Heart right ventricle (tissue), 16 donors: ENCODE measurements at regions not wholly inside any gene's neighbourhood (a gene's known extent, or its start where the extent isn't known, plus 50 kb on each side); places are given as distances from the start of the nearest gene placed in this dataset.

Experiments
- ATAC-seq, 8 donors: fragments of 200-7000 bp; cut with Tn5 transposase; one replicate each; pipeline ENCODE4 v1.9.1; 2020; ENCODE audit warnings: mild to moderate bottlenecking in 8 of 8, moderate library complexity in 8 of 8, moderate number of reproducible peaks in 1 of 8
- DNase-seq, 2 donors: peaks; one replicate each; pipeline ENCODE4 v3.0.0-alpha.2; 2020
- H3K27ac ChIP-seq, 10 donors: fragments of 200-600 bp; sonication (generic) in 2 of 10; one replicate each; pipeline versions ENCODE4 v1.5.0 to v1.8.0; 2020 to 2022; ENCODE audit warnings: mild to moderate bottlenecking in 3 of 10
- H3K27me3 ChIP-seq, 7 donors: fragments of 200-600 bp; one replicate each; pipeline ENCODE4 v1.8.0; 2021 to 2022; ENCODE audit warnings: mild to moderate bottlenecking in 2 of 7
- H3K36me3 ChIP-seq, 9 donors: fragments of 200-600 bp; sonication (generic) in 1 of 9; one replicate each; pipeline versions ENCODE4 v1.5.0 to v1.8.0; 2020 to 2022; ENCODE audit warnings: mild to moderate bottlenecking in 2 of 9
- H3K4me1 ChIP-seq, 9 donors: fragments of 200-600 bp; sonication (generic) in 1 of 9; one replicate each; pipeline versions ENCODE4 v1.5.0 to v1.8.0; 2020 to 2022; ENCODE audit warnings: mild to moderate bottlenecking in 4 of 9
- H3K4me3 ChIP-seq, 10 donors: fragments of 200-600 bp; sonication (generic) in 2 of 10; one replicate each; pipeline versions ENCODE4 v1.5.0 to v1.8.0; 2020 to 2022; ENCODE audit warnings: mild to moderate bottlenecking in 7 of 10, moderate library complexity in 2 of 10
- H3K9me3 ChIP-seq, 11 donors: fragments of 200-600 bp in 10 of 11; sonication (generic) in 2 of 11; one replicate each; pipeline versions ENCODE4 v1.5.0 to v1.8.0; 2013 to 2022; ENCODE audit warnings: mild to moderate bottlenecking in 2 of 11, control low read depth in 1 of 11, moderate library complexity in 1 of 11
- CTCF ChIP-seq, 9 donors: fragments of 200-600 bp; sonication (generic) in 2 of 9; IDR thresholded peaks; one replicate each; pipeline versions ENCODE4 v1.5.0 to v1.8.0; 2021 to 2022; ENCODE audit warnings: antibody characterized with exemption in 9 of 9, mild to moderate bottlenecking in 5 of 9, moderate library complexity in 1 of 9
- WGBS, 2 donors: extraction: QIAGEN DNeasy Blood & Tissue Kit; methylation state at CpG; one replicate each; pipeline ENCODE4 v1.1.7; 2013; ENCODE audit warnings: inconsistent platforms in 1 of 2; 5-methylcytosine and 5-hydroxymethylcytosine counted together
- intact Hi-C, 10 donors: fragments of 100-400 bp; cut with DNase I; formaldehyde crosslinking; loops; one replicate each; pipeline versions ENCODE4 v1.11.1 to v1.14.2; 2022
- donor health status: Arrhythmogenic right ventricular cardiomyopathy.
- donor health status: ischemic (EF 13 %, LVEDD 7.1; RV severe dilation, severe dysfunction).
- donor health status: healthy with polysubstance abuse.
- donor health status: DM: no; HTN: yes; CAD: no.
- donor health status: DM: no; HTN: no; CAD: no.
- donor health status: ischemic (EF 25% LVEDD 6.9; RV normal size, moderate dysfunction).
- donor health status: ischemic (EF 25% LVEDD 5.7; RV mildly dilated, moderate dysfunction).
- donor health status: healthy.
- donor health status: DM: yes; HTN: yes; CAD: no.
- donor health status: Ischemic cardiomyopathy.
- donor health status: ischemic (EF 35%, LVEDD 5.7; RV mildly dilated, moderate dysfunction).
- donor health status: nonischemic (EF 11% LVEDD 7.7; RV severe dilation, severe dysfunction).
- donor health status: DM: yes; HTN: yes; CAD: no.
- donor health status: PGD.
- donor health status: ischemic (EF 29% LVEDD 5.4; RV normal size, mild dysfunction).
- donor health status: nonischemic (EF 23%, LVEDD 6.1; RV moderate dilation, normal function).

GRCh38 chr5:3276896-3277295 lies 318.7 kb upstream of the IRX1 start:
- no peaks in the 10 kb centered on the region for H3K36me3 ChIP-seq
- TF ChIP-seq CTCF (IDR thresholded peaks at IDR 0.05), result no peak
- ATAC-seq, result no peak
- DNase-seq, result no peak
- H3K27me3 ChIP-seq, result peaks cover 0 to 21% (median 13%) of the 10 kb centered on the region in 7 donors
- no peaks in the 10 kb centered on the region for H3K9me3 ChIP-seq
- no peak overlapping the region for H3K27ac ChIP-seq
- 52 to 65% methylated on average over 7 of the region's 7 CpGs for WGBS, 2 donors
- no peak overlapping the region for H3K4me3 ChIP-seq
- no peaks in the 10 kb centered on the region for H3K4me1 ChIP-seq
- intact Hi-C loops, result no loop called here

DNA sequence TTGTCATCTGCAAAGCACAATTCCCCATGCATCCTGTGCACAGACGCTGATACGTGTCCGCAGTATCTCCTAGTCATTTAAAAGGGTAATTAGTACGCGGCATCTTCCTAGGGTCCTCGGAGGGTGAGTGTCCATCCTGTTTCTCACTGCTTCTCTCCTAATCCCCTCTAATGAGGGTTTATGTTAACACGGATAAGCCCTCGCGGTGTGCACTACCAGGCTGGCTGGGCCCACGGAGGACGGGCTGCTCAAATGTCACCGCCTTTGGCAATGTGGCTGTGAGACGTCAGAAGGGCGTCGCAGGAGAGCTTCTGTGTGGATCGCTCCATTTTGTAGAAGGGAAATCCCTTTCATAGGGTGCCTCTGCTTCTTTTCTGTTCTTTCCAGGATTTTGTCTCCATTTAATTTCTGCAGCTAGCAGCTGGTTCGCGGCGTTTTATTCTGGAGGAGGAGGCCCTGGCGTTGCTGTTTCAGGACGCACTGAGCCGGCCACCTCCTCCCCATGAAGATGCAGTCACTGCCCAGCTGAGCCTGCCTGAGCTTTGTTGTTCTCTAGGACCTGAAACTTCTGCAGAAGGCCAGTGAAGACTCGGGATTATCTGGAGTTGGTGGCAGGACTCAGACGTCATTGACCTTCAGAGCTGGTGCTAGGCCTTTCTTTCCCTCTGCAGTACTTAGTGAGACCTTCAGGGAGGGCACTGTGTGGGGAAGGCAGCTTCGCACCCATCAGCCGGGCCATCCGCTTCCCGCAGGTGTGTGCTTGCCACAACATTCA lies 326.1 kb upstream of the IRX1 start:
- intact Hi-C loops, result no loop called here
- Histone ChIP-seq H3K27ac (no peak overlapping the region), H3K4me1 (no peaks in the 10 kb centered on the region), H3K4me3 (no peak overlapping the region), H3K27me3 (peaks cover 0 to 22% (median 12%) of the 10 kb centered on the region in 7 donors), H3K36me3 (no peaks in the 10 kb centered on the region), H3K9me3 (no peaks in the 10 kb centered on the region)
- no peak for DNase-seq
- no peak for TF ChIP-seq CTCF (IDR thresholded peaks at IDR 0.05)
- ATAC-seq, result no peak
- WGBS, 2 donors, result 71 to 80% methylated on average over 28 of the region's 28 CpGs

DNA sequence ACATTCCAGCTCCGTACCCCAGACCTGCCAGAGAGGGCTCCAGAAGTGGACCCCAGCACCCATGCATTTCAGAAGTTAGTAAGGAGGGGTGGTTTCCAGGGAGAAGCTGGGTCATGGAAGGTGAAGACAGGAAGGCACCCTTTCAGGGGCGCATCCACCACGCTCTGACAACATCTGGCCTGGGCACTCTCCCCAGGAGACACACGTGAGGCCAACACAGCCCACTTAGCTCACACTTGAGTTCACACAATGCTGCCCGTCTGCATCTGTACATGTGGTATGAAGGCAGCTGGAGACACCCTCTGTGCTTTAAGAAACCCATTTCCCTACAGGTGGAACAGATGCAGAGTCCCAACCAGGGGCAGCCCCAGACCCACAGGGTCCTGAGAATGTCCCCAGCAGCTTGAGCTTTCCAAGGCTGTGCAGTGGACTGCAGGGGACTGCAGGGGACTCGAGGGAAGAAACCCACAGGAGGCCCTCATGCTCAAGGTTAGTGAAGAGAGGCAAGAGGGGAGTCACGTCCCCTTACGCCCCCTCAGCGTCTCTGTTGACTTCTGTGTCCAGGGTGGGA lies 326.8 kb upstream of the IRX1 start:
- Histone ChIP-seq H3K27ac (no peak overlapping the region), H3K4me3 (no peak overlapping the region), H3K27me3 (peaks cover 0 to 17% (median 12%) of the 10 kb centered on the region in 7 donors), H3K9me3 (no peaks in the 10 kb centered on the region), H3K4me1 (no peaks in the 10 kb centered on the region), H3K36me3 (no peaks in the 10 kb centered on the region)
- intact Hi-C loops, result no loop called here
- DNase-seq (no peak), ATAC-seq (no peak)
- no peak for TF ChIP-seq CTCF (IDR thresholded peaks at IDR 0.05)
- WGBS, 2 donors, result 77% methylated on average over 9 of the region's 9 CpGs

DNA sequence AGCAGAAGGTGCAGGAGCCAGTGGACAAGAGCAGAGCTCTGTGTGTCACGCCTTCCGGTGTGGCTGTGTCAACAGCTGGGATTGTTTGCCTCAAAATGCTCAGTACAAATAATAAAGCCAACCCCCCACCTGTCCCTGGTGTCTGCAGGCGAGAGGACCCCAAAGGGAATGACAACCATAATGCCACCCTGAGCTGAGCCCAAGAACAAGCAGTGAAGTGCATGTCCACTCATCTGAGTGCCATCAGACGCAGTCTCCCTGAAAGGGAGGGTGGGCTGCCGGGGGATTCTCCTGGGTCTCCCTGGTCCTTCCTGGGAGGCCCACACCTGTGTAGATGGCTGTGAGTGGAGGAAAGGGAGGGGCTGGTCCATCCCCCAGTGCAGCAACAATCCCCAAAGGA lies 328.8 kb upstream of the IRX1 start:
- peaks cover 0 to 9% (median 0%) of the 10 kb centered on the region in 11 donors for H3K9me3 ChIP-seq
- peaks cover 0 to 8% (median 0%) of the 10 kb centered on the region in 7 donors for H3K27me3 ChIP-seq
- H3K4me1 ChIP-seq, result no peaks in the 10 kb centered on the region
- ATAC-seq (no peak), DNase-seq (no peak)
- TF ChIP-seq CTCF (IDR thresholded peaks at IDR 0.05), result no peak
- 89 to 95% methylated on average over 5 of the region's 5 CpGs for WGBS, 2 donors
- H3K36me3 ChIP-seq, result no peaks in the 10 kb centered on the region
- H3K27ac ChIP-seq, result no peak overlapping the region
- no peak overlapping the region for H3K4me3 ChIP-seq
- intact Hi-C loops, result no loop called here
